HG02870 (cell line): ENCODE measurements at regions not wholly inside any gene's neighbourhood (a gene's known extent, or its start where the extent isn't known, plus 50 kb on each side); places are given as distances from the start of the nearest gene placed in this dataset.

Experiments
- ATAC-seq: cut with Tn5 transposase; IDR thresholded peaks from one replicate; pipeline ENCODE4 v1.9.1; 2021; ENCODE audit warnings: mild to moderate bottlenecking, moderate library complexity; ENCODE audit not compliant: unreplicated experiment

- no peak for ATAC-seq
Measured at GRCh38 chr4:95985791-95986550, 146.1 kb downstream of the PDHA2 start.

- no peak for ATAC-seq
Measured at GRCh38 chr4:95987851-95988250, 148.0 kb downstream of the PDHA2 start.

GRCh38 chr4:95998311-95998710 lies 158.4 kb downstream of the PDHA2 start:
- no peak for ATAC-seq

DNA sequence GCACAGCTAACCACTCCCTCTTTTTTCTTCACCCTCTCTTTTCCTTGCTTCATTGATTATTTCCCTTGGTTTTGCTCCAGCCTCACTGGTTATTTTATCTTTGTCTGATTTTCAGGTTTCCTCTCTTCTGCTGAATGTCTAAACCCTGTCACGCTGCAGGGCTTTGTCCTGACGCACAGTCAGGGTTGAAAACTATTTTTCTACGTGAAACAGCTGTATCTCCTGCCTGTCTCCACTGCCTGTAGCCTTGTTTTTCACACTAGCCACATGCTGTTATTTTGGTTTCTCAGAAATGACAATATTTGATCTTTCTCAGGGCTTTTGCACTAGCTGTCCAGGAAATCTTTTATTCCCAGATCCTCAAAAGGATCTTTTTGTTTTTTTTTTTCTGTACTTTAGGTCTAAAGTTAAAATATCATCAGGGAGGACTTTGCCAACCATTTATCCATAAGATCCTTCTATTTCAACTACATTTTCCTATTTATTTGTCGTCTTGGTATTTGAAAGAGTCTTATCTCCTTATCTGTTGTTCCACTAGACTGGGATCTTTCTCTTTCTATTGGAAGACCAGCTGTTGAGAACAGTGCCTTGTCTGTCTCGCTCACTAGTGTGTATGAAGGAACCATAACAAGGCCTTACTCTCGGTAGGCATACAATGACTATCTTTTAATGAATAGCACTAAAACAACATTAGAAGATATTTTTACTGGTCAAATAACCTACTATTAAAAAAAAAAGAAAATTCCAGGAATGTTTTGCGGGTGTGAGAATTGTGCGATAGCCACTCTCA lies 164.3 kb downstream of the PDHA2 start:
- ATAC-seq = no peak

- ATAC-seq = no peak
Measured at GRCh38 chr4:96009427-96010119, 169.7 kb downstream of the PDHA2 start.

DNA sequence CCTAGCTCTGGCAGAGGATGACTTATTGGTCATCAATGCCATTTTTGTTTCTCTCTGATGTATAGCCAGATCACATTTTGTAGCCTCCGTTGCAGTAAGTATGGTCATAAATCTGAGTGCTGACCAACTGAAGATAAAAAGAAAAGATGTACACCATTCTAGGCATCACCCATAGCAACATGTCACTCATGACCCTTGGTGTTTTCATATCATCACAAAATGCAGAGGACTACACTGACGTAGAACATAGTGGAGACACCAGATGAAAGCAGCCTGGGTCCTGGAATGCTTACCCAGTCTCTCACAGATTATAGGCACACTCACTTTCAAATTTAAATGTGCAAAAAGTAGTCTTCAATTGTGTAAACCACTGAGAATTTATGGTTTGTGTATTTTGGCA lies 172.8 kb downstream of the PDHA2 start:
- ATAC-seq = no peak

GRCh38 chr4:96016634-96017299 lies 176.9 kb downstream of the PDHA2 start:
- ATAC-seq = peak; percentile 94

- no peak for ATAC-seq
Measured at GRCh38 chr4:96025011-96025410, 185.1 kb downstream of the PDHA2 start.

DNA sequence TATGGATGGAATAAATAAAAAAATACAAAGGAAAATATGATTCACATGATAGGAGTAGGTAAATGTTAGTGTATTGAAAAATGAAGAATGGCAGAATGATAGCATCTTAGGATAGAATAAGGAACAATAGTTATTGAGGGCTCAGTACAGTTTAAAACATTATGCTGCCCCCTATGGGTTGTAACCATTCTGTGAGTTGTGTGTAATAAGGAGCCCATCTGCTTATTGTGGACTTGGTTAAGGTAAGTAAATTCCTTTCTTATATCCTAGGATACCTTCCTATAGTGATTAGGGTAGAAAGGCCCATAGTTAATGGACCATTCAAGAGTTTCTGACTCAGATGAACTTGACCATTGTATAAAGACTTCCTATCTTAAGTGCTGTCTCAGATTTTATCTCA lies 195.8 kb downstream of the PDHA2 start:
- ATAC-seq = no peak

- no peak for ATAC-seq
Measured at GRCh38 chr4:96036781-96037180, 196.9 kb downstream of the PDHA2 start.

DNA sequence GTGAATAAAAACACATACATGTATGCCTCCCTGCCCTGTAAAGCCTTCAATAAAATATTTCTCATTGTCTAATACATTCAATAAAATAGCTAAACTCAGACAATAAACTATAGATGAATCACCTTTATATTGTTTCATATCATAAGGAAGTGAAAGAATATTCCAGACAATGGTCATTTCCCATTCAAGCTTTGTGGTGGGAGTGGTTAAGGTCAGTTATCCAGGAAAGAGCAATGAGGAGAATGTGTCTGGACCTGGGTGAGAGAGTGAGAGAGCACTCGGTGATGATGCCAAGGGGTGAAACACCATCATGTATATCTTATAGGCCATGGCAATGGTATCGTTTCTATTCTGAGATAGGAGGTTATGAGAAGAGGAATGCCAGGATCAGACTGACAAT lies 197.8 kb downstream of the PDHA2 start:
- no peak for ATAC-seq

DNA sequence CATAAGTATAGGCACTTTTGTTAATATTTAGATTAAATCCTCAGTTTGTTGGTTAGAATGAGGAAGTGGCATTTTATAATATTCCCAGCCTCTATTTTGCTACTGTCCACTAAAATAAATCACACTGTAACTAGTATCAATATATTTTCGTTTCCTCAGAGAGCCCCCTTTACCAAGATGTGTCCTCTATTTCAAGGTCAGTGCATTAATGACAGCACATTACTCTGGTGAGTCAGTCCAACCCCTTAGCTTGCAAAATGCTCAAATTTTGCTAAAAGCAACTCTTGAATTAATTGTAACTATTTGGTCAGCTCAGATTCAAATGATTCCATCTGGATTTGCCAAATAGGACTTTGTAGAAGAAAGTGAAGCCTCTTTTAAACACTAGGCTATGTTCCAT lies 199.3 kb downstream of the PDHA2 start:
- no peak for ATAC-seq

GRCh38 chr4:96039803-96040436 lies 200.0 kb downstream of the PDHA2 start:
- no peak for ATAC-seq

GRCh38 chr4:96044971-96045370 lies 205.1 kb downstream of the PDHA2 start:
- no peak for ATAC-seq

DNA sequence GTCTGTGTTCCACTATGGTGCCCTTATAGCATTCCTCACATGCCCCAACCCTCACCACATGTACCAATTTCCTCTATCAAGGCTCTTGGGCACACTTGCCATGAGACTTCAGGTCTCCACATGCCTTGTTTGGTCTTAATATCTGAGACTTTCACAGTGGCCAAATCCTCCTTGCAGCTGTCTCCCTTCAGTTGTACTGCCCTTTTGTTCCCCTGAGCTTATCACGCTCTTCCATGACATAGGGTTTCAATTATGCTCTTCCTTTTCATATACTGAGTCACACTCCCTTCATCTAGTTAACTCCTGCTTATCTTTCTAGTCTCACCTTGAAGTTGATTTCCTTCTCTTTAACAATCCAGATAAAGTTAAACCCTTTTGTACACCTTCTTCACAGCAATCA lies 212.9 kb downstream of the PDHA2 start:
- no peak for ATAC-seq

GRCh38 chr4:96056346-96056934 lies 216.5 kb downstream of the PDHA2 start:
- ATAC-seq = no peak

GRCh38 chr4:96063639-96064038 lies 223.7 kb downstream of the PDHA2 start:
- no peak for ATAC-seq

GRCh38 chr4:96073461-96073860 lies 233.6 kb downstream of the PDHA2 start:
- ATAC-seq = no peak

DNA sequence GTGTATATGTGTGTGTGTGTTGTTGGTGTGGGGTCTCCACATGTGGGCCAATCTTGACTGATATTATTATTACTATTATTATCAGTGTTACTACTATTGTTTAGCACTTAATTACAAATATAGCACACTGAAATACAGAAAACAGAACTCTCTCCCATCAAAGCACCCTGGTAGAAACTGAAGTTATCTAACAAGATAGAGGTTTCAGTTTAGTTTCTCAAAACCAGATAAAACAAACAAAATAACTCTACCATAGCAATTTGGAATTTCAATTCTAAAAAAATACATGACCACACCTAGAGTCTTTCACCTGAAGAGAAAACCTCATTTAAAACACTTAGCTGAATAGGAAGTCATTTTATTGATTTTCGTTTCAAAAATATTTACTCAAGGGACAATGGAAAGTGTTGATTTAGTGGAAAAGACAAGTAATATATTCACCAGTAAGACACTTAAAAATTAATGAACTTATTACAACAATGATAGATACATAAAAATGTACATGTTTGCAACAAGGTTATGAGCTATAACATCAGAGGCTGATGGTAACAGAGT lies 252.3 kb downstream of the PDHA2 start:
- ATAC-seq = no peak

- ATAC-seq = no peak
Measured at GRCh38 chr4:96093057-96093456, 253.2 kb downstream of the PDHA2 start.
